Glomerular endothelial cell (primary cell): ENCODE measurements at regions not wholly inside any gene's neighbourhood (a gene's known extent, or its start where the extent isn't known, plus 50 kb on each side); places are given as distances from the start of the nearest gene placed in this dataset.

Experiments
- DNase-seq: peaks from one replicate; pipeline ENCODE4 v3.0.0-alpha.2; 2011; ENCODE audit warnings: low read depth, low spot score; ENCODE audit errors: extremely low read depth

- DNase-seq = peak; percentile 14
Measured at GRCh38 chr18:70491734-70492348, 203.0 kb downstream of the SOCS6 start.

GRCh38 chr18:70489986-70490933 lies 201.4 kb downstream of the SOCS6 start:
- peak; percentile 36 for DNase-seq

- DNase-seq = no peak
Measured at GRCh38 chr18:70489571-70489970, 200.7 kb downstream of the SOCS6 start.

GRCh38 chr18:70469916-70470315 lies 181.1 kb downstream of the SOCS6 start:
- DNase-seq = no peak

GRCh38 chr18:70468861-70469547 lies 180.2 kb downstream of the SOCS6 start:
- DNase-seq = no peak

GRCh38 chr18:70464343-70465114 lies 175.7 kb downstream of the SOCS6 start:
- peak; percentile 25 for DNase-seq

GRCh38 chr18:70463085-70463484 lies 174.2 kb downstream of the SOCS6 start:
- no peak for DNase-seq

- no peak for DNase-seq
Measured at GRCh38 chr18:70462078-70462439, 173.2 kb downstream of the SOCS6 start.

GRCh38 chr18:70461323-70462077 lies 172.7 kb downstream of the SOCS6 start:
- no peak for DNase-seq

GRCh38 chr18:70459731-70460130 lies 170.9 kb downstream of the SOCS6 start:
- DNase-seq = no peak

GRCh38 chr18:70459251-70459650 lies 170.4 kb downstream of the SOCS6 start:
- DNase-seq = no peak

GRCh38 chr18:70457788-70458187 lies 168.9 kb downstream of the SOCS6 start:
- no peak for DNase-seq

GRCh38 chr18:70457223-70457622 lies 168.4 kb downstream of the SOCS6 start:
- no peak for DNase-seq

GRCh38 chr18:70456376-70456775 lies 167.5 kb downstream of the SOCS6 start:
- DNase-seq = no peak

- DNase-seq = no peak
Measured at GRCh38 chr18:70455731-70456130, 166.9 kb downstream of the SOCS6 start.

- peak; percentile 58 for DNase-seq
Measured at GRCh38 chr18:70454704-70455322, 166.0 kb downstream of the SOCS6 start.

- no peak for DNase-seq
Measured at GRCh38 chr18:70453058-70453775, 164.4 kb downstream of the SOCS6 start.

- no peak for DNase-seq
Measured at GRCh38 chr18:70452501-70452900, 163.7 kb downstream of the SOCS6 start.
